PC-9 (cell line): ENCODE measurements at regions not wholly inside any gene's neighbourhood (a gene's known extent, or its start where the extent isn't known, plus 50 kb on each side); places are given as distances from the start of the nearest gene placed in this dataset.

Experiments
- BruUV-seq: library from RNA; stranded (reverse); fragments of 400-500 nt; replicated peaks from 2 replicates; lab custom pipeline; 2021; lab: Mats Ljungman, UMichigan
- CTCF ChIA-PET: fragments of 300-600 bp; sonication (Branson Sonifier 250); formaldehyde crosslinking; loops from one replicate; lab custom pipeline; 2022; ENCODE audit warnings: antibody characterized with exemption; lab: Charles Lee
- POLR2A ChIA-PET: fragments of 300-600 bp; sonication (Branson Sonifier 250); formaldehyde crosslinking; loops from one replicate; lab custom pipeline; 2022; ENCODE audit warnings: antibody characterized with exemption; ENCODE audit not compliant: unreplicated experiment; lab: Charles Lee
- DNase-seq, 2 experiments: peaks; one replicate each; pipeline versions ENCODE4 v3.0.0 to v3.0.0-alpha.2; 2015 to 2022; ENCODE audit warnings: mixed read lengths in 1 of 2
- H2AFZ ChIP-seq: fragments of 200-600 bp; sonication (generic); 2 replicates; pipeline ENCODE4 v1.8.1; 2017; ENCODE audit warnings: antibody characterized with exemption
- H3F3A ChIP-seq: fragments of 200-600 bp; sonication (generic); 2 replicates; pipeline ENCODE4 v1.8.1; 2017; ENCODE audit warnings: antibody characterized with exemption, mild to moderate bottlenecking, low read depth; ENCODE audit not compliant: insufficient read depth
- H3K27ac ChIP-seq: fragments of 200-600 bp; sonication (generic); 2 replicates; pipeline ENCODE4 v1.6.1; 2016; ENCODE audit warnings: mixed run types
- H3K27me3 ChIP-seq: fragments of 200-600 bp; sonication (generic); 2 replicates; pipeline ENCODE4 v1.6.1; 2016; ENCODE audit warnings: low read depth, mixed run types; ENCODE audit not compliant: insufficient read depth
- H3K36me3 ChIP-seq: fragments of 200-600 bp; sonication (generic); 2 replicates; pipeline ENCODE4 v1.6.1; 2016; ENCODE audit warnings: low read depth, mixed run types
- H3K4me1 ChIP-seq: fragments of 200-600 bp; sonication (generic); replicated peaks from 2 replicates; pipeline ENCODE4 v1.6.1; 2016; ENCODE audit warnings: mixed run types; ENCODE audit not compliant: insufficient read depth
- H3K4me2 ChIP-seq: fragments of 200-600 bp; sonication (generic); 2 replicates; pipeline ENCODE4 v1.6.1; 2017; ENCODE audit warnings: mixed run types
- H3K4me3 ChIP-seq: fragments of 200-600 bp; sonication (generic); 2 replicates; pipeline ENCODE4 v1.6.1; 2016; ENCODE audit warnings: mixed run types
- H3K79me2 ChIP-seq: fragments of 200-600 bp; sonication (generic); 2 replicates; pipeline ENCODE4 v1.6.1; 2017; ENCODE audit warnings: low read depth, mixed run types
- H3K9me2 ChIP-seq: fragments of 200-600 bp; sonication (generic); 2 replicates; pipeline ENCODE4 v1.8.1; 2017; ENCODE audit warnings: mild to moderate bottlenecking; ENCODE audit not compliant: insufficient read depth
- H3K9me3 ChIP-seq: fragments of 200-600 bp; sonication (generic); 2 replicates; pipeline ENCODE4 v1.8.1; 2016; ENCODE audit warnings: low read depth; ENCODE audit not compliant: insufficient read depth
- H4K20me1 ChIP-seq: fragments of 200-600 bp; sonication (generic); 2 replicates; pipeline ENCODE4 v1.8.1; 2017; ENCODE audit not compliant: insufficient read depth
- EZH2 ChIP-seq: fragments of 200-600 bp; sonication (generic); IDR thresholded peaks from 2 replicates; pipeline ENCODE4 v1.8.0; 2017; ENCODE audit warnings: antibody characterized with exemption, low read depth
- intact Hi-C: fragments of 100-400 bp; cut with micrococcal nuclease; formaldehyde crosslinking; loops from one replicate; pipeline ENCODE4 v1.10.0; 2022; ENCODE audit not compliant: unreplicated experiment
- TF ChIP-seq, protein P1 (sequence below): fragments of 200-600 bp; sonication (generic); conservative IDR thresholded peaks from 2 replicates; pipeline ENCODE4 v1.6.1; 2017; ENCODE audit warnings: mixed run types, antibody characterized with exemption, mild to moderate bottlenecking, moderate library complexity

DNA sequence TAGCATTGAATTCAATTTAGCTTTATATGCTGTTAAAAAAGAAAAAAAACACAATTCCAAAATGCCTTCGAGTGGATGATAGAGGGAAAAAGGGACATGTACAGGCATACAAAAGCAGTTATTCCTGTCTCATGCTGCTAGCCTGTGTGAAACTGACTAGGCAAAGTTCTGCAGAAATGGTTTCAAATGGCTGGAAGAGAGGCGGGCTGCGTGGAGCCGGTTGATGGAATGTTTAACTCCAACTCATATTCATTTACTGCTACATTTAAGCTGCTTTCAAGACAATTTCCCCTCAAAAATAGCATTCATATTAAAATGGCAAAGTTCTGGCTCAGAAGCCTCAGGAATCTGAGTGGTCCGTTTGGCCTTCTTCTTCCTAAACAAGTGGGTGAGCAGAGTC is 143.8 kb upstream of the PPARGC1A start:
- Histone ChIP-seq H3K79me2 (no peaks in the 10 kb centered on the region), H2AFZ (no peak overlapping the region), H3K9me3 (no peaks in the 10 kb centered on the region), H3K4me3 (no peak overlapping the region), H3K4me2 (no peak overlapping the region), H3K36me3 (no peaks in the 10 kb centered on the region), H3K9me2 (no peaks in the 10 kb centered on the region), H3K4me1 (no peaks in the 10 kb centered on the region), H3F3A (no peaks in the 10 kb centered on the region), H4K20me1 (no peaks in the 10 kb centered on the region), H3K27ac (no peak overlapping the region), H3K27me3 (no peaks in the 10 kb centered on the region)
- CTCF ChIA-PET: no interaction called here
- no TSS peak for BruUV-seq
- no peak for TF ChIP-seq EZH2
- TF ChIP-seq, protein P1, sequence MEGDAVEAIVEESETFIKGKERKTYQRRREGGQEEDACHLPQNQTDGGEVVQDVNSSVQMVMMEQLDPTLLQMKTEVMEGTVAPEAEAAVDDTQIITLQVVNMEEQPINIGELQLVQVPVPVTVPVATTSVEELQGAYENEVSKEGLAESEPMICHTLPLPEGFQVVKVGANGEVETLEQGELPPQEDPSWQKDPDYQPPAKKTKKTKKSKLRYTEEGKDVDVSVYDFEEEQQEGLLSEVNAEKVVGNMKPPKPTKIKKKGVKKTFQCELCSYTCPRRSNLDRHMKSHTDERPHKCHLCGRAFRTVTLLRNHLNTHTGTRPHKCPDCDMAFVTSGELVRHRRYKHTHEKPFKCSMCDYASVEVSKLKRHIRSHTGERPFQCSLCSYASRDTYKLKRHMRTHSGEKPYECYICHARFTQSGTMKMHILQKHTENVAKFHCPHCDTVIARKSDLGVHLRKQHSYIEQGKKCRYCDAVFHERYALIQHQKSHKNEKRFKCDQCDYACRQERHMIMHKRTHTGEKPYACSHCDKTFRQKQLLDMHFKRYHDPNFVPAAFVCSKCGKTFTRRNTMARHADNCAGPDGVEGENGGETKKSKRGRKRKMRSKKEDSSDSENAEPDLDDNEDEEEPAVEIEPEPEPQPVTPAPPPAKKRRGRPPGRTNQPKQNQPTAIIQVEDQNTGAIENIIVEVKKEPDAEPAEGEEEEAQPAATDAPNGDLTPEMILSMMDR: no peak
- POLR2A ChIA-PET: no interaction called here
- no peak for DNase-seq
- intact Hi-C loops: no loop called here

DNA sequence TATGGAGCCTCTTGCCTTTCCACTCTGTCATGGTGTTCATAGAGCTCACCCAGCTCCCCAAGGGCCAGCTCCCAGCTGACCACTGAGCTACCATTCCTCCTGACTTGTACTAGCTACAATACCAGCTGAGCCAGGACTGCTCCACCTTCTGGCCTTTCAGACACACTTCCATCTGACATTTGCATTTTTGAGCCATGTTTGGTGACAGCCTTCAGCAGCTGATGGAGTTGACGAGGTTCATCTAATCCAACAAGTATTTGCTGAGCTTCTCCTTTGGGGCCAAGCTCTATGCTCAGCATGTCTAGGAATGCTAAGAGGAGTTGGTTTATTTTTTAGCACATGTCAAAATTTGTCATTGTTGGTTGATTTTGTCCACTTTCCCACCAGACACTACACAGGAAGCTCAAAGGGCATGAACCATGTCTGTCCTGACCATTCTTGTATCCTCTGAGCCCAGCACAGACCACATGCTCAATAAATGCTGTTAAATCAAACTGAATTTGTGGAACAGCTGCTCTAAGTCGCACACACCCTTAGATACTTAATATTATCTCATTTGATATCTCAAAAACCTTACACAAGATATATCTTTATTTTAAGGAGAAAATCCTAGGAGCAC is 142.6 kb upstream of the PPARGC1A start:
- ChIA-PET CTCF (no interaction called here), POLR2A (no interaction called here)
- no peak overlapping the region for H3K4me3 ChIP-seq
- H3K9me3 ChIP-seq: no peaks in the 10 kb centered on the region
- DNase-seq: no peak
- H3K9me2 ChIP-seq: no peaks in the 10 kb centered on the region
- TF ChIP-seq, protein P1: no peak
- no peak for TF ChIP-seq EZH2
- H3F3A ChIP-seq: no peaks in the 10 kb centered on the region
- H3K4me1 ChIP-seq: no peaks in the 10 kb centered on the region
- H4K20me1 ChIP-seq: no peaks in the 10 kb centered on the region
- H2AFZ ChIP-seq: no peak overlapping the region
- no peaks in the 10 kb centered on the region for H3K79me2 ChIP-seq
- no TSS peak for BruUV-seq
- no peaks in the 10 kb centered on the region for H3K27me3 ChIP-seq
- H3K27ac ChIP-seq: no peak overlapping the region
- intact Hi-C loops: no loop called here
- no peaks in the 10 kb centered on the region for H3K36me3 ChIP-seq
- no peak overlapping the region for H3K4me2 ChIP-seq

DNA sequence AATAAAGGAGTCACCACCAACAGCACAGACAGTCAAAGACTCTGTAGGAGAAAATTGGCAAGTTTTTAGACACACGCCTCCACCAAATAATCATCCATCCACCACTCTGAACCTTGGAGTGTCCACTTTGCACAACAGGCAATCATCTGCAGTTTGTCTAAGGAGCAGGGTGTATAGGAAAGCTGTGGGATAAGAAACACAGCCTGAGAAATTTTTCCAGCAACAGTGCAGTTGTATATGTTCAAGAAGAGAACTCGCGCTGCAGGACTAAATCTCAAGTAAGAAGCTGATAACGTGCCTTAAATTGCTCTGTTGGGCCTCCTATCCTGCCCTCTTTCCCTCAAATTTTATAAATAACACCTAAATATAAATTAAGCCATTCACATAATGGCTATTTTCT is 136.7 kb upstream of the PPARGC1A start:
- BruUV-seq: no TSS peak
- ChIA-PET CTCF (no interaction called here), POLR2A (interaction anchor here (0.7 kb wide), 1 partner anchor 1927 kb away, joined by 3 read pairs; no protein-coding TSS in a partner anchor)
- no peaks in the 10 kb centered on the region for H3K9me2 ChIP-seq
- no peak for TF ChIP-seq EZH2
- TF ChIP-seq, protein P1: no peak
- H3K27ac ChIP-seq: no peak overlapping the region
- no peaks in the 10 kb centered on the region for H4K20me1 ChIP-seq
- no peaks in the 10 kb centered on the region for H3K9me3 ChIP-seq
- H3K27me3 ChIP-seq: no peaks in the 10 kb centered on the region
- intact Hi-C loops: no loop called here
- H3K4me1 ChIP-seq: no peaks in the 10 kb centered on the region
- DNase-seq: no peak
- H2AFZ ChIP-seq: no peak overlapping the region
- no peak overlapping the region for H3K4me2 ChIP-seq
- H3F3A ChIP-seq: no peaks in the 10 kb centered on the region
- no peaks in the 10 kb centered on the region for H3K79me2 ChIP-seq
- no peak overlapping the region for H3K4me3 ChIP-seq
- H3K36me3 ChIP-seq: no peaks in the 10 kb centered on the region
